Retinal pigment epithelial cell (primary cell): ENCODE measurements at regions not wholly inside any gene's neighbourhood (a gene's known extent, or its start where the extent isn't known, plus 50 kb on each side); places are given as distances from the start of the nearest gene placed in this dataset.

ENCODE experiments used
- DNase-seq: peaks from one replicate; pipeline ENCODE4 v3.0.0-alpha.2; 2010; ENCODE audit warnings: low read depth
- H3K4me3 ChIP-seq: 2 replicates; pipeline ENCODE4 v1.5.1; 2011; ENCODE audit warnings: mild to moderate bottlenecking, low read length, control low read depth, moderate library complexity
- TF ChIP-seq, protein P1 (sequence below): conservative IDR thresholded peaks from 2 replicates; pipeline ENCODE4 v1.5.1; 2011; ENCODE audit warnings: low read depth, low read length, control low read depth, inconsistent platforms

DNA sequence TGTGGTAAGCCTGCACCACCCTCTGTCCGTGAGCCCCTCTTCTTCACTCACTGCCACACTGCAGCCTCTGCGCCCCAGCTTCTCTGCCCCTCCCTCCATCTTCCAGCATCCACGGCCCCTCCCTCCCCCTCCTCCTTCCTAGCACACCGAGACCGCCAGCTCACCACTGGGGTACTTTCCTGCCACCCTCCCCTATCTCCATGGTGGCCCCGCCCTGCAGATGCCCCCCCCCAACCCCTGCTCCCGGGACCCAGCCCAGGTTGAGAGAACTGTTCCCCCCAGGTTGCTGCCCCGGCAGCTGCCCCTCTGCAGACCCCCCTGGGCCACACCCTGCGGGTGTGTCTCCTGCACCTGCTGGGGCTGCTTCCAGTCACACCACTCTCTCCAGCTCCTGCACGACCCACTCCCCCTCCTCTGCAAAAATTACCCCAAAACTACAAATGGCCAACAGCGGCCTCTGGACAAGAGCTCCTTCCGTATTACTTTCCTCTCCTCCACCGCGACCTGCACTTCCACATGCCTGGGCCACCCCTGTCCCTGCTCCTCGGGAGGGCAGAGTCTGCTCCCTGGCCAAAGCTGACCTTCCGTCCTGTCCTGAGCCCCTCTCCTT, 209.2 kb upstream of the PPP2R2D start:
- TF ChIP-seq, protein P1, sequence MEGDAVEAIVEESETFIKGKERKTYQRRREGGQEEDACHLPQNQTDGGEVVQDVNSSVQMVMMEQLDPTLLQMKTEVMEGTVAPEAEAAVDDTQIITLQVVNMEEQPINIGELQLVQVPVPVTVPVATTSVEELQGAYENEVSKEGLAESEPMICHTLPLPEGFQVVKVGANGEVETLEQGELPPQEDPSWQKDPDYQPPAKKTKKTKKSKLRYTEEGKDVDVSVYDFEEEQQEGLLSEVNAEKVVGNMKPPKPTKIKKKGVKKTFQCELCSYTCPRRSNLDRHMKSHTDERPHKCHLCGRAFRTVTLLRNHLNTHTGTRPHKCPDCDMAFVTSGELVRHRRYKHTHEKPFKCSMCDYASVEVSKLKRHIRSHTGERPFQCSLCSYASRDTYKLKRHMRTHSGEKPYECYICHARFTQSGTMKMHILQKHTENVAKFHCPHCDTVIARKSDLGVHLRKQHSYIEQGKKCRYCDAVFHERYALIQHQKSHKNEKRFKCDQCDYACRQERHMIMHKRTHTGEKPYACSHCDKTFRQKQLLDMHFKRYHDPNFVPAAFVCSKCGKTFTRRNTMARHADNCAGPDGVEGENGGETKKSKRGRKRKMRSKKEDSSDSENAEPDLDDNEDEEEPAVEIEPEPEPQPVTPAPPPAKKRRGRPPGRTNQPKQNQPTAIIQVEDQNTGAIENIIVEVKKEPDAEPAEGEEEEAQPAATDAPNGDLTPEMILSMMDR, result no peak
- H3K4me3 ChIP-seq, result no peak overlapping the region
- DNase-seq, result no peak

DNA sequence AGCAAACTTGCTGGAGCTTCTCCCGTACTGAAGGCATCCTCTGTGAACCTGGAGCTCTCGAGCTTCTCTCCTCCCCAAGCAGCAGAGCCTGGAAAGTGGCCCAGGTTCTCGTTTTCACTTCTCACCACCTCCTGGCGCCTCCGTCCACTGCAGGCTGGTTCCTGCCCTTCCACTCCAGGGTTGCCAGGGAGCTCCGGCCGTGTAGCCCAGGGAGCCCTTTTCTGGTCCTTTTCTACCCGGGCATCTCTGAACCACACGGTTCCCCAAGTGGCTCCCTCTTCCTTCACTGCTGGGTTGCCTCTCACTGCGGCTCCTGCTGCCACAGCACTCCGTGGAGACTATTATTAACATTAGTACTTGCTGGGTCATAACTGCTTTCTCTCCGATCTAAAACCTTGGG, 208.6 kb upstream of the PPP2R2D start:
- DNase-seq, result no peak
- no peak overlapping the region for H3K4me3 ChIP-seq
- TF ChIP-seq, protein P1, result no peak

GRCh38 chr10:131692686-131693334, 208.0 kb upstream of the PPP2R2D start:
- H3K4me3 ChIP-seq, result no peak overlapping the region
- TF ChIP-seq, protein P1, result no peak
- DNase-seq, result no peak

GRCh38 chr10:131693766-131694165, 207.0 kb upstream of the PPP2R2D start:
- DNase-seq, result no peak
- H3K4me3 ChIP-seq, result no peak overlapping the region
- TF ChIP-seq, protein P1, result no peak

DNA sequence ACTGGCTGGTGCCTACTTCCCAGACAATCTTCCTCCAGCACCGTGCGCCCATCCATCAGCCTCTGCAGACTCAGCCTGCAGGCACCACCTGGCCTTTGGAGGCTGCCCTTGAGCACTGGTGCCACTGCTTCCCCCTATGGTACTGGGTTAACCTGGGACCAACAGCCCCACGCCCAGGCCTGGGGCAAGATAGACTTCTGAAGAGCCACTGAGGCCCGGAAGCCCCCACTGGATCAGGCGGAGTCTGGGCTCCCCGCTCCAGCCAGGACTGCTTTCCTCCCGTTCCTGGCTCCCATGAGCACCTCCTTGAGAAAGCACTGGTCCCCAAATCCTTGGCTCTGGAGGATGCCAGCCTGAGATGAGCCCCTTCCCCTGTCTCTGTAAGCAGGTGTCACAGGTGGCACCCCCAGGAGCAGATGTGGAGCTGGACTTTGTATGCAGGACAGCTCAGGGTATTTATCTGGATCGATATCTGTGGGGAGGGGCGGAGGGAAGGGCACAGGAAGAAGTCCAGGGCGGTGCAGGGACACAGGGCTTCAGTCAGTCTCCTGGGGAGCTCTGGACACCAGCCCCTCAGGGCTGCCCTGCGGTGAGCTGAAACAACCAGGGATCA, 206.5 kb upstream of the PPP2R2D start:
- DNase-seq, result no peak
- TF ChIP-seq, protein P1, result no peak
- no peak overlapping the region for H3K4me3 ChIP-seq

- no peak overlapping the region for H3K4me3 ChIP-seq
- no peak for DNase-seq
- TF ChIP-seq, protein P1, result no peak
Measured at GRCh38 chr10:131694781-131695495, 205.9 kb upstream of the PPP2R2D start.
